GM21529 (cell line): ENCODE measurements at regions not wholly inside any gene's neighbourhood (a gene's known extent, or its start where the extent isn't known, plus 50 kb on each side); places are given as distances from the start of the nearest gene placed in this dataset.

Experiments
- ATAC-seq: cut with Tn5 transposase; IDR thresholded peaks from one replicate; pipeline ENCODE4 v1.9.1; 2021; ENCODE audit not compliant: unreplicated experiment

DNA sequence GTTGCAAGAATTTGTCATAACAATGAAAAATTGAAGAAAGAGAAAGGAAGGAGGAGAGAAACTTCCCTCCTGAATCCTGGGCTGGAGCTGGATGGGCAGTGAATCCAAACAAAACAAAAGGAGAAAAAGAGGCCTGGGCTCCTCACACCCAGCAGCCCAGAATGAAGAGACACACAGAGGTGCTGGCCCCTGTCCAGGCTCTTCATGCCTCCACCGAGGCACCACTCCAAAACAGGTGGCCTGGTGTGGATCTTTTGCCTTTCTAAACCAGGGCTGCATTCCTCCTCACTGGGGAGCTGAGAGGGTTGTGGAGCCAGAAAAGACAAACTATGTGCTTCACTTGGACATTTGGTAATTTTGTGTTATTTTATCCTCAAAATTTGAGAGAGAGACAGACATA is 76.0 kb downstream of the FAM124B start:
- no peak for ATAC-seq

DNA sequence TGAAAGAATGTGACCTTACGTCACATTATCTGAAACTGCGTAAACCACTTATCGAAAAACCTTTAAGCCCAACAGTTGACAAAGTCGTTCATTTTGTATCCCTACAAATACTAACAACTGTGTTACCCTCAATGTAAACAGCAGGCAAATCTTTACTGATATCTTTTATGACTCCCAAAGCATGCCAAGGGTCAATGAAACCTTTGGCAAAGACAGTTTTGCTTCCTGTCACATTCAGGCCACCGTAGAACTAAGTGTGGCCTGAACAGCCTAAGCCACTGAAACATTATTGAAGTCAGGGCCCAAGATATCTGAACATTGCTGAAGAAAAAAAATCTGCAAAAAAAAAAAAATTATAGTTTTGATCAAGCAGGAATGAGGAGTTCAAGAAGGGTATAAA is 77.3 kb downstream of the FAM124B start:
- ATAC-seq: no peak

- ATAC-seq: no peak
Measured at GRCh38 chr2:224320660-224321059, 81.2 kb downstream of the FAM124B start.

- ATAC-seq: no peak
Measured at GRCh38 chr2:224319750-224320149, 82.2 kb downstream of the FAM124B start.

GRCh38 chr2:224312741-224313140 is 89.2 kb downstream of the FAM124B start:
- ATAC-seq: no peak

DNA sequence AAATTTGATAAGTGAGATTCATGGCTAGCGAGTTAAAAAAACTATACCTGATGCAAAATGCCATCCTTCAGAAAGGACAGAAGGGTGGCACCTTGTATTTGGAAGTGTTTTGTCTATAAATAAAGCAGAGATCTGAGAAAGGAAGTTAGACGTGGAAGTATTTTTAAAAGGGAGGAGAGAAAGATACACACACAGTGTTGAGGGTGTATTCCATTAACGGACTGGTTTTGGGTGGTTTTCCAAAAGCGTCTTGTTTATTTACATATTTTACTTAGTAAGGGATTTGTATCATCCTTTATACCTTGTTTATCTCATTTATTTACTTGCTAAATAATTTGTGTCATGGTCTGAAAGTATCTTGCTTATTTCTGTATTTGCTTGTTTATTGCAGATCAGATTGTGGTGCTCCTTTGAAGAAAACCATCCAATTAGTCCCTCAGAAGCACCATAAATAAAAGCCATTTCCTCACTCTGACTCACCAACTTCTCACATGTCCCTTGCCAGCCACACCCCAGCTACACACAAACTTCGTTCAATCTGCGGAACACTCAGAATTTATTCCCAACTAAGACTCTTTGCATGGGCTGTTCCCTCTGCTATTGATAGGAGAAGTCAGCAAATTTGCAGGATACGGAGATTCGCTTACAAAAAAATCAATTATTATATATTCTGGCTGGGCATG is 90.8 kb downstream of the FAM124B start:
- ATAC-seq: no peak

- no peak for ATAC-seq
Measured at GRCh38 chr2:224309176-224309575, 92.7 kb downstream of the FAM124B start.

GRCh38 chr2:224308272-224308911 is 93.5 kb downstream of the FAM124B start:
- ATAC-seq: peak; percentile 93

DNA sequence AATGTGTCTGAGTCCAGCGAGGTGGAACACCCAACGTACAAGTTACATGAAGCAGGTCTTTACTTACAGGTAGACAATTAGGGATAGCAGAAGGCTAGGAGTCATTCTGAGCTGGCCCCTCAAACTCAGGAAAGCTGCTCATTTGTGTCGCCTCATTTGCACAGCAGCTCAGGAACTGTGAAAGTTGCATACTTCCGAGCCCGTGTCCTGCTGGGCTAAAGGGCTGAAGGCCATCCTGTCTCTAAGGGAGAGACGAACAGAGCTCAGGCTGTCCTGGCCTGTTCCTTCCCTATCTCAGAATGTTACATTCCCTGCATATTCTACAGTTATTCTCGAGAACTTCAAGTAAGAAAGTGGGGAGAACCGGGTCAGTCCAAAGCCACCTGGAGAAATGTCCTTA is 99.0 kb downstream of the FAM124B start:
- ATAC-seq: no peak

- ATAC-seq: no peak
Measured at GRCh38 chr2:224293976-224294375, 107.9 kb downstream of the FAM124B start.

GRCh38 chr2:224287531-224287930 is 114.4 kb downstream of the FAM124B start:
- no peak for ATAC-seq

DNA sequence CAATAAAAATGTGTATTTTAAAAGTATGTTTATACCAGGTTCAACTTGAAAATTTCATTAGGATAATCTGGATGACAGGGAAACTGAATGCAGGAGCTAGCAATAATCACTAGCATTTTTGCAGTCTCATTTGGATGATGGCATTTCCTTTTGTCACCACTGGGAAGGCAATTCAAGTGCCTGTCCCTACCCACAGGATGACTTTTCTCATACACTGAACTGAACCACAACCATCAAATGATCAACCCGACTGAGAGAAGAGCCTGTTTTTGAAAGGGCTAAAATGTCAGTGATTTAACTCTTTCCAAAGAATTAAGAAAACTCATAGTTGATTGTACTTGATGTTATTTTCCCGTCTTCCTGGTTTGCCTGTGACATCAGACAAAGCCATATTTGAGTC is 115.0 kb downstream of the FAM124B start:
- no peak for ATAC-seq

DNA sequence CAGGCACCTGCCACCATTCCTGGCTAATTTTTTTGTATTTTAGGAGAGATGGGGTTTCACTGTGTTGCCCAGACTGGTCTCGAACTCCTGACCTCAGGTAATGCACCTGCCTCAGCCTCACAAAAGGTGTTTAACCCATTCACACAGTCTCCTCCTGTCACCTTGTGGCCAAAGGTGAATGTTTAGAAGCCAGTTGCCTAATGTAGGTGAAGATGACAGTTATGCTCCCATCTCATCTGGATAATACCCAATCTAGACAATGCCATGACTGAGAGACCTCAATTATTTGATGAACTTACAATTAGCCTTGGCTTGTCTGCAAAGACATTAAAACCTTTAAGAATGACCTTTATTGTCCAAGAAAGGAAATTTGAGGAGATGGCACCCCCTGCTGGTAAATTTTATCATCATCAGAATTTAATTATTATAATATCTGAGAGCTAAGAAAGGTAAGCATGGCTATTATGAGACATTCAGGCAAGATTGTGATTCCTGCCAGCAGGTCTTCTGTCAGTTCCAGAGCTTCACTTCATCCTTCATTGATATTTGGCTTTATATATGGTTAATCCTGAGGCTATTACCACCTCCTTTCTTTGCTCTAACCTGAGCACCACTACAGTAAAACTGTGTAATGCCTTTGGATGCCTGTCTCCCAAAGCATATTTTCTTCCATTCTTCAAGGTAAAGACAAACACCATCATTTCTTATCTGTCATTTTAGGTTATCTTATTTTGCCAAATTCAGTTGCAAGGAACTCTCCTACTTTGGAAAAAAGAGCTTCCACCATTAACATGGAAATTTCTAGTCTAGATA is 117.6 kb downstream of the FAM124B start:
- no peak for ATAC-seq

DNA sequence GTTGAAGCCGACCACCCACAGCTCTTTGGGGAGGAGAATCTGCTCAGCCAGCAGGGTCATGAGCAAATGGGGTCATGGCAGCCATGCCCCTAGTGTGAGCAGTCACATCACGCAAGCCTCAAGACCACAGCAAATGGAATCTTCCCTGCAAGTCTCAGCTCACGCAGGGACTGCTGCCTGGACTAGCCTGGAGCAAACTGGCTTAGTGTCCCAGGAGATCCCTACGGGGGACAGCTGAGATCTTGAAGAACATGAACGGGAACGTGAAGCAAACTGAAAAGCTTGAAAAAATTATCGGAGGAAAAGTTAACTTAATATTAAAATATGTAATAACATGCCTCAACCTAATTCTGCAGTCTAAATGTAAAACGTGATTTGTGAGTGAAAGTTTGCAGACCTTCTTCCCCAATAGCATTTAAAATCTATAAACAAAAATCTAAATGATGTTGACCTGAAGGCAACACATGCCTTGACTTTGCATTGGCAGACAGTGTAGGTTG is 118.4 kb downstream of the FAM124B start:
- ATAC-seq: no peak

GRCh38 chr2:224281374-224281773 is 120.5 kb downstream of the FAM124B start:
- ATAC-seq: no peak

DNA sequence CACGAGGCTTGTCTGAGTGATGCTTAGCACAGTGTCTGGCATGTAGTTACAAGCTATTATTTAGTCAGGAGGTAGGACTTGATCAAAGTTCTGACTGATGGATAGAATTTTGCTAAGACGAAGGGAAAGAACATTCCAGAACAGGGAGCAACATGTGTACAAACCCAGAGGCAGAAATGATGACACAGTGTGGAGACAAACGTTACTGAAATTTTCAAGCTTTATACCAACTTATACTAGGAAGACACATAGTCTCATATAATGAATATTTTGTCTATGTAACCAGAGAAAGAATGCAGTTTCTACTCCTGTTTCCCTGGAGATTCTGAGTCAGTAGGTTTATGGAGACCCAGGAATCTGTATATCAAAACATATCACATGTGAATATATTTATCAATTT is 123.4 kb downstream of the FAM124B start:
- ATAC-seq: no peak

GRCh38 chr2:224276251-224276650 is 125.7 kb downstream of the FAM124B start:
- ATAC-seq: no peak

DNA sequence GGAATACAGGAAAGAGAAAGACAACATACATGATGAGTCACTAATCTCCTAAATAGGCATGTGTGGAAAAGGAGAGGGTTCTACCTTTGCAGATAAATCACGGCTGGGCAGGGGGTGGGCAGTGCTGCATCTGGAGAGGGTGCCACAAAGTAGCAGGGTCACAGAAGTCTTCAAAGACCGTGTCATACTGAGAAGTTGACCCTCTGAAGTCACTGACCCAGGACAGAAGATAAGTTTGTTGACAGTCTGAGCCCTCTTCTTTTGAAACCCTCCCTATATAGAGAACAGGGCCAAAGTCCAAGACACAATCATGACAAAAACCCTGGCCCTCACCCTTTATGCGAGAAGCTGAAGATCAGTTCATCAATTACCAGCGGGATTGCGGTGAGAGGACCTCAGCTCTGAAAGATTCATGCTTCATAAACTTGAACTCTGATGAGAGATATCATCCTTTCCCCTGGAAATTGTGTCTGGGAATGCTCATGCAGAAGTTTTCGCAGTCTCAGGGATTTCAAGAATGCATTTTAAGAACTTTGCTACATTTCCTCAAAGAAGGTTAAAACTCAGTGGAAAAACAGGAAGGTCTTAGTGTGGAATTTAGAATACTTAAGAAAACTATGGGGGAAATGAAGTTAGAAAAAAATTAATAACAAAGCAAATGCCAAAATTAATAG is 129.5 kb downstream of the FAM124B start:
- ATAC-seq: no peak

DNA sequence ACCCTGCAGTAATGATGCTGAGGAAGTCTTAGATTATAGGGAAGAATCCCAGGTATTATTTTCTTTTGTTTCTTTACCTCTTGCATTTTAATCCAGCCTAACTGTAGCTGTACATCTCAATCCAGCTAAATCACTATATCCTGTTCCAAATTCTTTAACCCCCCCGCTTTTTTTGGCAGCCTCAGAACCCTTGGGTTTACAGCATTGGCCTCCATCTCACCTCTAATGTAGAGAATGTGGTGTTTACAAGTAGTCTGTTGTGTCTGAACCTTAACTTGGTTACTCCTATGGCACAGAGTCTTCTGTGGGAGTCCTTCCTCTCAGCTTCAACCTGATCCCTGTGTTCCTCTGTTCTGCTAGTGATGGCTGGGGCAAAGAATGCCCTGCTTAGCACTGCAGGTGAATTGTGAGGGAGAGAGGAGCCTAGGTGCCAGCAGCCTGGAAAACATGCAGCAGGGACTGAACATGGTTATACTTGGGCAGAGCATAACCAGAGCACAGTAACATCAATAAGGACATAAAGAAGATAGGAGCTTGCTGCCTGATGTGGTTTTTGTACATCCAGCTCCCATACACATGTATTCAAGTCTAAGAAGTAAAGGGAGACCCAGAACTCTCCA is 130.2 kb downstream of the FAM124B start:
- no peak for ATAC-seq

DNA sequence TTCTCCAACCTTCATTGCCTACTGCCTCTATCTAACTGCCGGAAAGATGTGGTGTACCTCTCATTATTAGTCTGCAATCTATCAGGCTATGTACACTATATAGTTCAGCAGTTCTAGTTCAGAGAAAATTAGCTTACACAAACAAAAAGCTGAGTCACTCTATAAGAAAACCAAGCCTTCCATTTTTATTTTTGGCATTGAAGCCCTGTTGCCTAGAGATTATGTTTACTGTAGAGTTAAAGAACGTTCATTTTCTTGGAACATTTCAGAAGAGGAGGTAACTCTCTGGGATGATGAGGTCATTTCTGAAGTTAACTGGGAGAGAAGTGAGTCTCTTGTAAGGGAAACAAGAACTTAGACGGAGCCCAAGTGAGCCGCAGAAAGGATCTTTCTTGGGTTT is 133.5 kb downstream of the FAM124B start:
- no peak for ATAC-seq

DNA sequence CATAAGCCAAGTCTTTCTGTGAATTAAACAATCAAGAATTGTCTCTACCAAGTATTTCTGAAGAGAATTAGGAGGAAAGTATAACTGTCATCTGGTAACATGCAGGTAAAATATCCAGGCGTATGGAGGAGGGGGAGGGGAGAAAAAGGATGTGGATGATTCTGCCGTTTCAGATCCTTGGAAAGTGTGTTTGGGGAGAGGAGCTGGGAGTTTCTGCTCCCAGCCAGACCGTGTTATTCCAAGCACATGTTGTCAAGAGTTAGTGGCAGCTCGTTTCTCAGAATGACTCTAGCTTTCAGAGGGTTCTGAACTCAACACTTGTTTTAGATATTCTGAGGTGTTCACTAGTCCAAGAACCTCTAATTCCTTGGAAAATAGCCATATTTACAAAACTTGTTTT is 137.6 kb downstream of the FAM124B start:
- no peak for ATAC-seq
